ENCODE measurements at regions not wholly inside any gene's neighbourhood (a gene's known extent, or its start where the extent isn't known, plus 50 kb on each side); places are given as distances from the start of the nearest gene placed in this dataset.

DNA sequence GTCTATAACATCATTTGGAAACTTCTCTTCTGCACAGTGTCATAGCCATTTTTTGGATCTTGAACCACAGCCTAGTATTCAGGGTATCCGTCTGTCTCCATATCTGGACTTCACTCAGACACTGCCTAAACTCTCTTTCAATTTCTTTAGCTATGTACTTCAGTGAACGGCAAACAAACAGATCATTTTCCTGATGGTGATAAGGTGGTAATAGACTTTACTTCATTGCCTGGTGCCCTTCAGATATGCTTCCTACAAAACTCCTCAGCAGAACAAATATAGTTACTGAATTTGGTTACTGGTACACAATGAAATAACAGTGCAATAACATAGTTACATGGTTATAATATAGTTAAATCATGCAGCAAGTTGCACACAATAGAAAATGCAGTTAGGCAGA lies 348.2 kb downstream of the ZSWIM6 start:
- TF ChIP-seq POLR2AphosphoS5 (IDR thresholded peaks at IDR 0.05): no peak
- TF ChIP-seq, protein P1, sequence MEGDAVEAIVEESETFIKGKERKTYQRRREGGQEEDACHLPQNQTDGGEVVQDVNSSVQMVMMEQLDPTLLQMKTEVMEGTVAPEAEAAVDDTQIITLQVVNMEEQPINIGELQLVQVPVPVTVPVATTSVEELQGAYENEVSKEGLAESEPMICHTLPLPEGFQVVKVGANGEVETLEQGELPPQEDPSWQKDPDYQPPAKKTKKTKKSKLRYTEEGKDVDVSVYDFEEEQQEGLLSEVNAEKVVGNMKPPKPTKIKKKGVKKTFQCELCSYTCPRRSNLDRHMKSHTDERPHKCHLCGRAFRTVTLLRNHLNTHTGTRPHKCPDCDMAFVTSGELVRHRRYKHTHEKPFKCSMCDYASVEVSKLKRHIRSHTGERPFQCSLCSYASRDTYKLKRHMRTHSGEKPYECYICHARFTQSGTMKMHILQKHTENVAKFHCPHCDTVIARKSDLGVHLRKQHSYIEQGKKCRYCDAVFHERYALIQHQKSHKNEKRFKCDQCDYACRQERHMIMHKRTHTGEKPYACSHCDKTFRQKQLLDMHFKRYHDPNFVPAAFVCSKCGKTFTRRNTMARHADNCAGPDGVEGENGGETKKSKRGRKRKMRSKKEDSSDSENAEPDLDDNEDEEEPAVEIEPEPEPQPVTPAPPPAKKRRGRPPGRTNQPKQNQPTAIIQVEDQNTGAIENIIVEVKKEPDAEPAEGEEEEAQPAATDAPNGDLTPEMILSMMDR (IDR thresholded peaks at IDR 0.05): no peak

Data from sigmoid colon (tissue), 4 donors.